Neural crest cell (in vitro differentiated cells): ENCODE measurements at regions not wholly inside any gene's neighbourhood (a gene's known extent, or its start where the extent isn't known, plus 50 kb on each side); places are given as distances from the start of the nearest gene placed in this dataset.

Source experiments
- DNase-seq: peaks from one replicate; pipeline ENCODE4 v3.0.0; 2021; ENCODE audit warnings: low read depth, mixed read lengths, low spot score
- H3K27ac Mint-ChIP-seq: one replicate; pipeline ENCODE4 v1.8.0; 2021; ENCODE audit warnings: mild to moderate bottlenecking, mixed read lengths; ENCODE audit not compliant: unreplicated experiment
- H3K27me3 Mint-ChIP-seq: 2 replicates; pipeline ENCODE4 v1.8.0; 2021; ENCODE audit warnings: low read depth, mild to moderate bottlenecking, mixed read lengths
- H3K36me3 Mint-ChIP-seq: 2 replicates; pipeline ENCODE4 v1.8.0; 2021; ENCODE audit warnings: low read depth, mild to moderate bottlenecking, mixed read lengths
- H3K4me1 Mint-ChIP-seq: 2 replicates; pipeline ENCODE4 v1.8.0; 2021; ENCODE audit warnings: mixed read lengths
- H3K4me3 Mint-ChIP-seq: one replicate; pipeline ENCODE4 v1.8.0; 2021; ENCODE audit warnings: mild to moderate bottlenecking, mixed read lengths
- H3K9me3 Mint-ChIP-seq: 2 replicates; pipeline ENCODE4 v1.8.0; 2021; ENCODE audit warnings: mixed read lengths
- TF ChIP-seq, protein P1 (sequence below): fragments of 200-600 bp; sonication (generic); conservative IDR thresholded peaks from 2 replicates; pipeline ENCODE4 v1.5.0; 2021; ENCODE audit warnings: antibody characterized with exemption, mild to moderate bottlenecking

- Mint-ChIP-seq H3K4me1 (no peaks in the 10 kb centered on the region), H3K27me3 (peaks cover 2% of the 10 kb centered on the region), H3K36me3 (peaks cover 3% of the 10 kb centered on the region), H3K9me3 (no peaks in the 10 kb centered on the region), H3K27ac (no peak overlapping the region), H3K4me3 (no peak overlapping the region)
- TF ChIP-seq, protein P1, sequence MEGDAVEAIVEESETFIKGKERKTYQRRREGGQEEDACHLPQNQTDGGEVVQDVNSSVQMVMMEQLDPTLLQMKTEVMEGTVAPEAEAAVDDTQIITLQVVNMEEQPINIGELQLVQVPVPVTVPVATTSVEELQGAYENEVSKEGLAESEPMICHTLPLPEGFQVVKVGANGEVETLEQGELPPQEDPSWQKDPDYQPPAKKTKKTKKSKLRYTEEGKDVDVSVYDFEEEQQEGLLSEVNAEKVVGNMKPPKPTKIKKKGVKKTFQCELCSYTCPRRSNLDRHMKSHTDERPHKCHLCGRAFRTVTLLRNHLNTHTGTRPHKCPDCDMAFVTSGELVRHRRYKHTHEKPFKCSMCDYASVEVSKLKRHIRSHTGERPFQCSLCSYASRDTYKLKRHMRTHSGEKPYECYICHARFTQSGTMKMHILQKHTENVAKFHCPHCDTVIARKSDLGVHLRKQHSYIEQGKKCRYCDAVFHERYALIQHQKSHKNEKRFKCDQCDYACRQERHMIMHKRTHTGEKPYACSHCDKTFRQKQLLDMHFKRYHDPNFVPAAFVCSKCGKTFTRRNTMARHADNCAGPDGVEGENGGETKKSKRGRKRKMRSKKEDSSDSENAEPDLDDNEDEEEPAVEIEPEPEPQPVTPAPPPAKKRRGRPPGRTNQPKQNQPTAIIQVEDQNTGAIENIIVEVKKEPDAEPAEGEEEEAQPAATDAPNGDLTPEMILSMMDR, result no peak
- no peak for DNase-seq
Measured at GRCh38 chr5:133703935-133704334, 91.6 kb upstream of the FSTL4 start.

GRCh38 chr5:133702791-133703770 is 90.7 kb upstream of the FSTL4 start:
- no peak overlapping the region for H3K4me3 Mint-ChIP-seq
- no peak for DNase-seq
- no peaks in the 10 kb centered on the region for H3K9me3 Mint-ChIP-seq
- TF ChIP-seq, protein P1, result no peak
- H3K36me3 Mint-ChIP-seq, result peaks cover 3% of the 10 kb centered on the region
- H3K27ac Mint-ChIP-seq, result no peak overlapping the region
- H3K4me1 Mint-ChIP-seq, result no peaks in the 10 kb centered on the region
- H3K27me3 Mint-ChIP-seq, result peaks cover 2% of the 10 kb centered on the region

- Mint-ChIP-seq H3K27me3 (peaks cover 2% of the 10 kb centered on the region), H3K4me1 (no peaks in the 10 kb centered on the region)
- DNase-seq, result no peak
Measured at GRCh38 chr5:133701871-133702270, 89.5 kb upstream of the FSTL4 start.

GRCh38 chr5:133700251-133700650 is 87.9 kb upstream of the FSTL4 start:
- peaks cover 3% of the 10 kb centered on the region for H3K36me3 Mint-ChIP-seq
- no peaks in the 10 kb centered on the region for H3K4me1 Mint-ChIP-seq
- peaks cover 3% of the 10 kb centered on the region for H3K27me3 Mint-ChIP-seq
- no peak overlapping the region for H3K27ac Mint-ChIP-seq
- no peak overlapping the region for H3K4me3 Mint-ChIP-seq
- DNase-seq, result no peak
- H3K9me3 Mint-ChIP-seq, result no peaks in the 10 kb centered on the region
- TF ChIP-seq, protein P1, result no peak

More at GRCh38 chr5:133701871-133702270, 89.5 kb upstream of the FSTL4 start:
- Mint-ChIP-seq H3K4me3 (no peak overlapping the region), H3K36me3 (peaks cover 3% of the 10 kb centered on the region), H3K9me3 (no peaks in the 10 kb centered on the region), H3K27ac (peak overlapping the region; percentile 20)
- TF ChIP-seq, protein P1, result no peak

GRCh38 chr5:133698646-133699526 is 86.5 kb upstream of the FSTL4 start:
- Mint-ChIP-seq H3K27ac (no peak overlapping the region), H3K27me3 (peaks cover 5% of the 10 kb centered on the region), H3K9me3 (no peaks in the 10 kb centered on the region), H3K36me3 (peaks cover 3% of the 10 kb centered on the region), H3K4me3 (no peak overlapping the region), H3K4me1 (no peaks in the 10 kb centered on the region)
- DNase-seq, result no peak
- TF ChIP-seq, protein P1, result no peak
